ENCODE measurements at regions not wholly inside any gene's neighbourhood (a gene's known extent, or its start where the extent isn't known, plus 50 kb on each side); places are given as distances from the start of the nearest gene placed in this dataset.

- TF ChIP-seq CTCF (IDR thresholded peaks at IDR 0.05): no peak
- no peak for TF ChIP-seq ZFX (IDR thresholded peaks at IDR 0.05; ENCODE audit: borderline replicate concordance)
Observed at GRCh38 chr18:24850532-24850931, 390.1 kb downstream of the HRH4 start.

Data from 22Rv1 (cell line).